ENCODE measurements at regions not wholly inside any gene's neighbourhood (a gene's known extent, or its start where the extent isn't known, plus 50 kb on each side); places are given as distances from the start of the nearest gene placed in this dataset.
"Not testable (repeated sequence)": the region's sequence is repeated elsewhere in the genome, so short reads cannot be mapped to it uniquely, and the experiment has no call there.

- DNase-seq, result no peak
Observed at GRCh38 chr4:147173322-147173721, 227.7 kb upstream of the TTC29 start.

DNA sequence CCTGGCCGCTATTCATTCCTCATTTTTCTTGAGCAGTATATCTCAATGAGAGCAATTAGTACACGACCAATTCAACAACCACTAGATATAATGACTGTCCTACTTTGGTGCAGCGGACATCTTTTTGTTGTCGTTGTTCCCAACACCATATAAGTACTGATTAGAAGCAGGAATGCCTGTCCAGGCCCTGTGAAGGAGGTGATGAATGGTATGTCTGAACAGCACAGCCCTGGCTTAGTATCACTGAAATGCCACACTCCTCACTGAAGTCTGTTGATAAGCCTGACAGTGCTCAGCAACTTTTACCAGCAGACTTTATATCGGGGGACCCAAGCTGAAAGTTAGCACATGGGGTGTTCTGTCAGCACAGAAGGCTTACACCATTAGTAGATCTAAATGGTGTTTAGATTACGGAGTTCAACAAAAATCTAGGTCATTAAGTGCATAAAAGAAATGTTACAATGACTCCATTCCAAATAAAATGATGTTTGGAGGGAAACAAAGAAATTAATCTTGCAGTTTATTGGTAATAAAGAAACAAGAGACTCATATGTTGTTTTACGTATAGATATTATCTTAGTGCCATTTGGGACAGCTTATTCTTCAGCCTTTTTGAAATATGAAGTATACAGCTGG is 228.3 kb upstream of the TTC29 start:
- DNase-seq, result no peak

- DNase-seq, result no peak
Observed at GRCh38 chr4:147174591-147174990, 228.9 kb upstream of the TTC29 start.

- no peak for DNase-seq
Observed at GRCh38 chr4:147175460-147176025, 229.9 kb upstream of the TTC29 start.

DNA sequence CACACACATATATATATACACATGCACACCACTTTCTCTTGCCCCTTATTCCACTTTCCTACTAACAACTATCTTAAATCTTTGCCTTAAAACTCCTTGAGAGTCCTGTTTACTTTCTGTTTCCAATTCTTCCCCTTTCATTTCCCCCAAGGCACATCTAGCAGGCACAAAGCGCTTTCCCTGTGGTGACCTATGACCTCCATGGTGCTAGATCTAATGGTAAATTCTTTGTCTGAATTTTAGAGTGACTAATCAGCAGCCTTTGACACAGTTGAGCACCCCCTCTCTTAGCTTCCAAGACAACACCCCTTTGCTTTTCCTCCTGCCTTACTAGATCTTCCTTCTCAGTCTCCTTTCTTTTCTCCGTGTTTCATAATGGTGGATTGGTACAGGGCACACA is 236.4 kb upstream of the TTC29 start:
- DNase-seq, result no peak

DNA sequence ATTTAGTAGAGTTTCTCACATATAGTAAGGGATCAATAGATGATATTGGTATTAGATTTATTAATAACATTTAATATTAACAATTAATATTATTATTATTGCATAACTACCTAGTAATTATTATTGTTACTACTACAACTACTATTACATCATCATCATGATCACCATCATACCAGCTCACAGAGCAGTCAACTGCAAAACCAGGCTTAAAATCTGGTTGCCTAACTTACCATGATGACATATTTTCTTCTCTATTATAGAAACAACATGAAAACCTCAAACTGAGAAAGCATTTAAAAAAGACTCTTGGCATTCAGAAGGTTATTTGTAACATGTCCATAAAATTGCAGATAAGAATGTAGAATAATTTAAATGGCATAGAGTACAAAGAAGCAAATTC is 247.0 kb upstream of the TTC29 start:
- no peak for DNase-seq

DNA sequence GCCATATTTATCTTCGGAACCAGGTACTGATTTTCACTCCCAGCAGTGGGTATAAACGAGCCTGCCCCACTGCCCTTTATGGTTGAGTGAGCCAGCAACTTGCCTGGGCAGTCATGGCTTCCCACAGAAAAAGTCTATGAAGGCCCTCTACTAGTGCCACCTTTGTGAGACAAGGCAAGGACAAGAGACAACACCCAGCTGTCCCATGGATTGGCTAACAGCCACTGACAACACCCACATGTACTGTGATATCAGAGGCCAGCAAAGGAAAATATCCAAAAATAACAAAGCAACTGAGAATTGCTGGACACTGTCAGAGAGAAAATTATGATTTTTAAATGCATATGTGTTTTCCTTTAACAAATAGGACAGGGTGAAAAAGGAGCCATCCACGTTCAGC is 248.4 kb upstream of the TTC29 start:
- DNase-seq, result no peak

- no peak for DNase-seq
Observed at GRCh38 chr4:147194604-147195003, 248.9 kb upstream of the TTC29 start.

DNA sequence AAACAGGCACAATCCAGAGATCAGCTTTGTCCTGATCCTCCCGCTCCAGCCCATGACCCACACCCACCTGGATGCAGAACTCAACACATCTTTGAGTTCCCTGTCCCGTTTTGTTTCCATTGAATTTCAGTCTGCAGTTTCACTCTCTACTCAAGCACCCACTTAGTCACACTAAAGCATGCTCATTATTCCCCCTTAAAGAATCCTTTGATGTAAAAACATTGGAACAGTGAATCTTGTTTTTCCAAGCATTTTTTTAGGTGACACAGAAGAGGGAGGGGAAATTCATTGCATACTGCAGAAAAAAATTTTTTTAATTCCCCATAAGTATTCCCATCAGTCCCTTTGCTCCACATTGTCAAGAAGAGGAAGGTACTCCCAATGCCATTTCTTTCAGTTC is 249.7 kb upstream of the TTC29 start:
- DNase-seq, result no peak

GRCh38 chr4:147198411-147199051 is 252.9 kb upstream of the TTC29 start:
- no peak for DNase-seq

- DNase-seq, result no peak
Observed at GRCh38 chr4:147201016-147201415, 255.4 kb upstream of the TTC29 start.

DNA sequence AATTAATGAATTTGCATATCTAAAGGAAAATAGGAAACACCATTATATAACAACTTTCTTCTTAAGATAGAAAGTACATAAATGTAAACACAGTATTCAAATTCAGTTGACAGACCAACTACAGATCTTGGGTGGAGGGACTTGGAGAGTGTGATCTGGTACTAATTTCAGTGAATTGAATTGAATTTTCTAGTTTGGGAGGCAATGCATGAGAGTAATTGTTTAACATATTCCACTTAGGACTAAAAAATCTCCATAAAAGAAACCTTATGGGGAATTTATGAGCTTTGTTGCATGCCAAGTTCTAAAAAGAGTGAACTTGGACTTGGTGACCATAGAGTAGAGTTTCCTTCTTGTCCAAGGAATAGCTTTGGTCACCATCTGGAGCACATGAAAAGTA is 261.1 kb upstream of the TTC29 start:
- DNase-seq, result no peak

GRCh38 chr4:147207911-147208310 is 262.2 kb upstream of the TTC29 start:
- DNase-seq, result no peak

- DNase-seq, result no peak
Observed at GRCh38 chr4:147217655-147218054, 263.2 kb upstream of the EDNRA start.

GRCh38 chr4:147219145-147219544 is 261.8 kb upstream of the EDNRA start:
- DNase-seq, result no peak

- no peak for DNase-seq
Observed at GRCh38 chr4:147220833-147221232, 260.1 kb upstream of the EDNRA start.

DNA sequence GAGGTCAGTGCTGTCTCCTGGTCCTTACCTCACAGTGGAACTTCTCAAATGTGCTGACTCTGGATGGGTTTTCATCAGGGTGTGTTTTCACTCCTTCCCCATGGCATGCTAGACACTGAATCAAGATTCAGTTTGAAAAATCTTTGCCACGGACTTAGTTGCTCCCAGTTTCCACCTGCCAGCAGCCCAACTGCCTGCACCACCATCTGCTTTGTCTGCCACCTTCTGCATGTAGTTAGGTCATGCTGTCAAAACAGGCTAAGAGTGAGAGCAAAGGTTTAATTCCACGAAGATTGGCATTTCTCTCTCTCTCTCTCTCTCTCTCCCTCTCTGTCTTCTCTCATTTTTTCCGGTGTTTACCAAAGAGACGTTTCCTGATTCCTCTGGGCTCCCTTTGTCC is 258.0 kb upstream of the EDNRA start:
- no peak for DNase-seq

GRCh38 chr4:147223576-147223975 is 257.3 kb upstream of the EDNRA start:
- DNase-seq, result no peak

DNA sequence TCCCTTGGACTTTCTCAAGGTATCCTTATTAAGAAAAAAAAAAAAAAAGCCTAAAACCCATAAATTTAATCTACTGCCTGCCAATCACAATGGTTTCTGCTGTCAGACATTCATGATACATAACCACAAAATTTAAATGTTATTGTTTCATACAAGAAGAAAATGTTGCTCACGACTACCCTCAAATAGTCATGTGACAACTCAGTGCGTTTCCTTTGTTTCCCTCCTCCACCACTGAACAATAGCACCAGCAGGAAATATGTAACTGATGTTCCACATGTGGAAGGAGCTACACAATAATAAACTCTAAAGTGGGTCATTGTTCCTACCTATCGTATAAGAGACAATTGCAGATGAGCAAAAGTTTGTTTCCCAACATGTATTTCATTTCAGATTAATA is 244.1 kb upstream of the EDNRA start:
- no peak for DNase-seq

GRCh38 chr4:147244786-147245185 is 236.1 kb upstream of the EDNRA start:
- DNase-seq, result no peak

DNA sequence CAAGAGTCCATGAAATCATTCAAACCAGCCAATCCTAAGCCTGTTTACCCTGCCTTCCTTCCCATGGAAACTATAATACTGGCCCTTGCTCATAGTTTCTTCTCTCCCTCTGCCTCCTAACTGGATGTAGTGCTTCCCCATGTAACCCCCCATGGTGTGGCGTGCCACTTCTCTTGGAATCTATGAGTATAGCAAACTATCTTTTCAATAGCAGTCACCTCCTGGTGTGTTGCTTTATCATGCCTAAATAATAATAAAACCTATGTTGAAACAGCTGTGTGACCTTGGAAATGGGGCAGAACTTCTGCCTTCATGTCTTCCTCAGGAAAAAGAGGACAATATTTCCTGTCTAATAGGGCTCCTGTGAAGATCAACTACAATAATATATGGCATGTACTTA is 234.8 kb upstream of the EDNRA start:
- no peak for DNase-seq

DNA sequence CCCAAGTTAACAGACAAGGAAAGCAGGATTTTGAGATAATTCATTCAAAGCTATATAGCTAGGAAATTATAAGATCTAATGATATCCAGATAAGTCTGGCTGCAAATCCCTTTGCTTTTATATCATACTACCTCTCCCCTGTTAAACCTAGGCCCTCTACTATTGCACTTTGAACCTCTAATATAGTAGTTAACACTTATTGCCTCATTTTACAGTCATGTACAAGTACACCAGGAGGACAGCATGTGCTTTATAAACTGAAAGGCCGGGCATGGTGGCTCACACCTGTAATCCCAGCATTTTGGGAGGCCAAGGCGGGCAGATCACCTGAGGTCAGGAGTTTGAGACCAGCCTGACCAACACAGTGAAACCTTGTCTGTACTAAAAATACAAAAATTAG is 234.4 kb upstream of the EDNRA start:
- not testable (repeated sequence) for DNase-seq

DNA sequence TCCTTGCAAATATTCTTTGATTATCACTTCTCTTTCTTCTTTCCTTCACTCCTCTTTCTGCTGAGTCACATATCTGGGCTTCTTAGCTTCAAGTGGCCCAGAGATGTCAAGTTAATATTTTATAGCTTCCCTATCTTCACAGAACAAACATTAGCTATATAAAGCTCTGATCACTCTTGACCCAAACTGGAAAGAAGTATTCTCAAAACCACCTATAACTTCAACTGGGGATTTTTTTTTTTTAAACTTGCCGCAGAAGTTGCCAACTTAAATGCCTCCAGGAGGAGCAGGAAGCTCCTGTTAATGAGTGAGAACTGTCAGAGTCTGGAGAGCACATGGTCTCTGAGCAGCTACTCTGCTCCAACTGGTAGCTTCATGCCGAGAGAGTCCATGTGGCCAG is 233.3 kb upstream of the EDNRA start:
- DNase-seq, result no peak

- DNase-seq, result no peak
Observed at GRCh38 chr4:147250062-147250461, 230.8 kb upstream of the EDNRA start.

DNA sequence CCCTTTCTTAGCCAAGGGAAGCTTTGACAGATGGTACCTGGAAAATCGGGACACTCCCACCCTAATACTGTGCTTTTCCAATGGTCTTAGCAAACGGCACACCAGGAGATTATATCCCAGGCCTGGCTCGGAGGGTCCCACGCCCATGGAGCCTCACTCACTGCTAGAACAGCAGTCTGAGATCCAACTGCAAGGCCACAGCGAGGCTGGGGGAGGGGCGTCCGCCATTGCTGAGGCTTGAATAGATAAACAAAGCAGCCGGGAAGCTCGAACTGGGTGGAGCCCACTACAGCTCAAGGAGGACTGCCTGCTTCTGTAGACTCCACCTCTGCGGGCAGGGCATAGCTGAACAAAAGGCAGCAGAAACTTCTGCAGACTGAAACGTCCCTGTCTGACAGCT is 225.6 kb upstream of the EDNRA start:
- DNase-seq, result not testable (repeated sequence)
